ENCODE measurements at regions not wholly inside any gene's neighbourhood (a gene's known extent, or its start where the extent isn't known, plus 50 kb on each side); places are given as distances from the start of the nearest gene placed in this dataset.

- CTCF ChIA-PET = no interaction called here
- POLR2A ChIA-PET (ENCODE audit: low non-redundant PET) = no interaction called here
- Histone ChIP-seq H3K27ac (ENCODE audit: low read depth, low read length, poor library complexity, severe bottlenecking) (no peak overlapping the region), H3K27me3 (replicated peaks; ENCODE audit: insufficient read depth, low read depth, low read length, poor library complexity) (no peaks in the 10 kb centered on the region), H3K9me3 (ENCODE audit: low read depth, low read length, poor library complexity, severe bottlenecking) (no peaks in the 10 kb centered on the region), H3K4me1 (ENCODE audit: insufficient read depth, low read length, poor library complexity, severe bottlenecking) (no peaks in the 10 kb centered on the region), H3K4me3 (ENCODE audit: low read depth, low read length, poor library complexity, severe bottlenecking) (no peak overlapping the region), H3K36me3 (ENCODE audit: insufficient read depth, low read length, poor library complexity, severe bottlenecking) (no peaks in the 10 kb centered on the region)
- BruUV-seq (replicated peaks) = no TSS peak
- intact Hi-C loops (cut with micrococcal nuclease; ENCODE audit: unreplicated experiment) = no loop called here
- no peak for DNase-seq (ENCODE audit: low spot score)
- TF ChIP-seq, protein P1, sequence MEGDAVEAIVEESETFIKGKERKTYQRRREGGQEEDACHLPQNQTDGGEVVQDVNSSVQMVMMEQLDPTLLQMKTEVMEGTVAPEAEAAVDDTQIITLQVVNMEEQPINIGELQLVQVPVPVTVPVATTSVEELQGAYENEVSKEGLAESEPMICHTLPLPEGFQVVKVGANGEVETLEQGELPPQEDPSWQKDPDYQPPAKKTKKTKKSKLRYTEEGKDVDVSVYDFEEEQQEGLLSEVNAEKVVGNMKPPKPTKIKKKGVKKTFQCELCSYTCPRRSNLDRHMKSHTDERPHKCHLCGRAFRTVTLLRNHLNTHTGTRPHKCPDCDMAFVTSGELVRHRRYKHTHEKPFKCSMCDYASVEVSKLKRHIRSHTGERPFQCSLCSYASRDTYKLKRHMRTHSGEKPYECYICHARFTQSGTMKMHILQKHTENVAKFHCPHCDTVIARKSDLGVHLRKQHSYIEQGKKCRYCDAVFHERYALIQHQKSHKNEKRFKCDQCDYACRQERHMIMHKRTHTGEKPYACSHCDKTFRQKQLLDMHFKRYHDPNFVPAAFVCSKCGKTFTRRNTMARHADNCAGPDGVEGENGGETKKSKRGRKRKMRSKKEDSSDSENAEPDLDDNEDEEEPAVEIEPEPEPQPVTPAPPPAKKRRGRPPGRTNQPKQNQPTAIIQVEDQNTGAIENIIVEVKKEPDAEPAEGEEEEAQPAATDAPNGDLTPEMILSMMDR (conservative IDR thresholded peaks at IDR 0.05; ENCODE audit: low read depth, low read length) = no peak
- TF ChIP-seq EZH2 (IDR thresholded peaks at IDR 0.05; ENCODE audit: borderline replicate concordance, low read depth, low read length, poor library complexity, severe bottlenecking) = no peak
These were observed 265.9 kb upstream of the SUCLG2 start for GRCh38 chr3:67920311-67920710.

- TF ChIP-seq, protein P1 (conservative IDR thresholded peaks at IDR 0.05; ENCODE audit: low read depth, low read length) = no peak
- no peak for TF ChIP-seq EZH2 (IDR thresholded peaks at IDR 0.05; ENCODE audit: borderline replicate concordance, low read depth, low read length, poor library complexity, severe bottlenecking)
- no peak overlapping the region for H3K27ac ChIP-seq (ENCODE audit: low read depth, low read length, poor library complexity, severe bottlenecking)
- no peaks in the 10 kb centered on the region for H3K4me1 ChIP-seq (ENCODE audit: insufficient read depth, low read length, poor library complexity, severe bottlenecking)
- ChIA-PET POLR2A (ENCODE audit: low non-redundant PET) (no interaction called here), CTCF (no interaction called here)
- no peak for DNase-seq (ENCODE audit: low spot score)
- H3K27me3 ChIP-seq (replicated peaks; ENCODE audit: insufficient read depth, low read depth, low read length, poor library complexity) = no peaks in the 10 kb centered on the region
- BruUV-seq (replicated peaks) = no TSS peak
- H3K36me3 ChIP-seq (ENCODE audit: insufficient read depth, low read length, poor library complexity, severe bottlenecking) = no peaks in the 10 kb centered on the region
- intact Hi-C loops (cut with micrococcal nuclease; ENCODE audit: unreplicated experiment) = no loop called here
- H3K9me3 ChIP-seq (ENCODE audit: low read depth, low read length, poor library complexity, severe bottlenecking) = no peaks in the 10 kb centered on the region
- no peak overlapping the region for H3K4me3 ChIP-seq (ENCODE audit: low read depth, low read length, poor library complexity, severe bottlenecking)
These were observed 261.9 kb upstream of the SUCLG2 start for GRCh38 chr3:67916353-67916752.

GRCh38 chr3:67907735-67908134, 253.3 kb upstream of the SUCLG2 start:
- BruUV-seq (replicated peaks) = no TSS peak
- intact Hi-C loops (cut with micrococcal nuclease; ENCODE audit: unreplicated experiment) = no loop called here
- H3K4me3 ChIP-seq (ENCODE audit: low read depth, low read length, poor library complexity, severe bottlenecking) = no peak overlapping the region
- no peaks in the 10 kb centered on the region for H3K36me3 ChIP-seq (ENCODE audit: insufficient read depth, low read length, poor library complexity, severe bottlenecking)
- H3K4me1 ChIP-seq (ENCODE audit: insufficient read depth, low read length, poor library complexity, severe bottlenecking) = no peaks in the 10 kb centered on the region
- no peaks in the 10 kb centered on the region for H3K9me3 ChIP-seq (ENCODE audit: low read depth, low read length, poor library complexity, severe bottlenecking)
- no peaks in the 10 kb centered on the region for H3K27me3 ChIP-seq (replicated peaks; ENCODE audit: insufficient read depth, low read depth, low read length, poor library complexity)
- DNase-seq (ENCODE audit: low spot score) = no peak
- no peak for TF ChIP-seq EZH2 (IDR thresholded peaks at IDR 0.05; ENCODE audit: borderline replicate concordance, low read depth, low read length, poor library complexity, severe bottlenecking)
- TF ChIP-seq, protein P1 (conservative IDR thresholded peaks at IDR 0.05; ENCODE audit: low read depth, low read length) = no peak
- ChIA-PET CTCF (no interaction called here), POLR2A (ENCODE audit: low non-redundant PET) (no interaction called here)
- no peak overlapping the region for H3K27ac ChIP-seq (ENCODE audit: low read depth, low read length, poor library complexity, severe bottlenecking)
